ENCODE measurements at regions not wholly inside any gene's neighbourhood (a gene's known extent, or its start where the extent isn't known, plus 50 kb on each side); places are given as distances from the start of the nearest gene placed in this dataset.

GRCh38 chr5:125160787-125161502 is 414.5 kb upstream of the ZNF608 start:
- Histone ChIP-seq H3K9ac (ENCODE audit: insufficient read depth, low read depth, low read length) (no peak overlapping the region), H3K79me2 (ENCODE audit: insufficient read depth, low read length) (no peaks in the 10 kb centered on the region), H3K4me3 (replicated peaks in 1 of 3; ENCODE audit: insufficient read depth in 1 of 3, low read depth in 2 of 3, low read length in 3 of 3) (no peak overlapping the region), H4K20me1 (ENCODE audit: insufficient read depth, low read length) (no peaks in the 10 kb centered on the region), H3K27ac (ENCODE audit: extremely low read length, insufficient read depth, low read length) (no peak overlapping the region), H3K4me2 (ENCODE audit: low read depth, low read length) (no peak overlapping the region), H3K36me3 (replicated peaks in 1 of 2; ENCODE audit: control insufficient read depth in 1 of 2, insufficient read depth in 2 of 2, low read length in 2 of 2) (no peaks in the 10 kb centered on the region), H3K27me3 (ENCODE audit: control insufficient read depth in 1 of 2, insufficient read depth in 2 of 2, low read length in 2 of 2) (no peaks in the 10 kb centered on the region; a peak in 1 of 5 replicates), H2AFZ (ENCODE audit: low read length) (no peak overlapping the region), H3K4me1 (ENCODE audit: insufficient read depth, low read length) (no peaks in the 10 kb centered on the region), H3K9me3 (ENCODE audit: low read length) (peaks cover 4% of the 10 kb centered on the region; the same call in 1 of the 2 replicates)
- in situ Hi-C loops (cut with HindIII; ENCODE audit: extremely low pct_ligation_motif_present, low pct_unique_long_range_greater_than_20kb) (no loop called here), intact Hi-C loops (cut with micrococcal nuclease; ENCODE audit: unreplicated experiment) (no loop called here)
- ATAC-seq (no peak), DNase-seq (ENCODE audit: low spot score) (no peak), FAIRE-seq (no peak)
- ChIA-PET CTCF (ENCODE audit: low intra/inter-chr PET ratio, low total read pairs) (no interaction called here), POLR2A (no interaction called here)
- 23% methylated on average over 5 of the region's 10 CpGs for WGBS (ENCODE audit: low lambda C conversion rate)
- BruUV-seq (replicated peaks) = no TSS peak
- TF ChIP-seq, protein P1, sequence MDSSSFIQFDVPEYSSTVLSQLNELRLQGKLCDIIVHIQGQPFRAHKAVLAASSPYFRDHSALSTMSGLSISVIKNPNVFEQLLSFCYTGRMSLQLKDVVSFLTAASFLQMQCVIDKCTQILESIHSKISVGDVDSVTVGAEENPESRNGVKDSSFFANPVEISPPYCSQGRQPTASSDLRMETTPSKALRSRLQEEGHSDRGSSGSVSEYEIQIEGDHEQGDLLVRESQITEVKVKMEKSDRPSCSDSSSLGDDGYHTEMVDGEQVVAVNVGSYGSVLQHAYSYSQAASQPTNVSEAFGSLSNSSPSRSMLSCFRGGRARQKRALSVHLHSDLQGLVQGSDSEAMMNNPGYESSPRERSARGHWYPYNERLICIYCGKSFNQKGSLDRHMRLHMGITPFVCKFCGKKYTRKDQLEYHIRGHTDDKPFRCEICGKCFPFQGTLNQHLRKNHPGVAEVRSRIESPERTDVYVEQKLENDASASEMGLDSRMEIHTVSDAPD (CRISPR knock-in tag; IDR thresholded peaks at IDR 0.05) = no peak
- TF ChIP-seq ZNF691 (CRISPR knock-in tag; IDR thresholded peaks at IDR 0.05; ENCODE audit: borderline replicate concordance, low read depth) (no peak), MBNL3 (CRISPR knock-in tag; conservative IDR thresholded peaks at IDR 0.05) (no peak), ZBTB3 (CRISPR knock-in tag; IDR thresholded peaks at IDR 0.05; ENCODE audit: borderline replicate concordance, low read depth) (no peak), ETV5 (CRISPR knock-in tag; IDR thresholded peaks at IDR 0.05; ENCODE audit: borderline replicate concordance) (no peak), TFDP1 (CRISPR knock-in tag; IDR thresholded peaks at IDR 0.05; ENCODE audit: borderline replicate concordance) (no peak), GLI4 (CRISPR knock-in tag; IDR thresholded peaks at IDR 0.05; ENCODE audit: borderline replicate concordance) (no peak), PPARG (CRISPR knock-in tag; conservative IDR thresholded peaks at IDR 0.05) (no peak), AKAP8 (CRISPR knock-in tag; IDR thresholded peaks at IDR 0.05) (no peak)
- TF ChIP-seq, protein P2, sequence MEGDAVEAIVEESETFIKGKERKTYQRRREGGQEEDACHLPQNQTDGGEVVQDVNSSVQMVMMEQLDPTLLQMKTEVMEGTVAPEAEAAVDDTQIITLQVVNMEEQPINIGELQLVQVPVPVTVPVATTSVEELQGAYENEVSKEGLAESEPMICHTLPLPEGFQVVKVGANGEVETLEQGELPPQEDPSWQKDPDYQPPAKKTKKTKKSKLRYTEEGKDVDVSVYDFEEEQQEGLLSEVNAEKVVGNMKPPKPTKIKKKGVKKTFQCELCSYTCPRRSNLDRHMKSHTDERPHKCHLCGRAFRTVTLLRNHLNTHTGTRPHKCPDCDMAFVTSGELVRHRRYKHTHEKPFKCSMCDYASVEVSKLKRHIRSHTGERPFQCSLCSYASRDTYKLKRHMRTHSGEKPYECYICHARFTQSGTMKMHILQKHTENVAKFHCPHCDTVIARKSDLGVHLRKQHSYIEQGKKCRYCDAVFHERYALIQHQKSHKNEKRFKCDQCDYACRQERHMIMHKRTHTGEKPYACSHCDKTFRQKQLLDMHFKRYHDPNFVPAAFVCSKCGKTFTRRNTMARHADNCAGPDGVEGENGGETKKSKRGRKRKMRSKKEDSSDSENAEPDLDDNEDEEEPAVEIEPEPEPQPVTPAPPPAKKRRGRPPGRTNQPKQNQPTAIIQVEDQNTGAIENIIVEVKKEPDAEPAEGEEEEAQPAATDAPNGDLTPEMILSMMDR (CRISPR knock-in tag; IDR thresholded peaks at IDR 0.05) = no peak
- TF ChIP-seq, protein P3, sequence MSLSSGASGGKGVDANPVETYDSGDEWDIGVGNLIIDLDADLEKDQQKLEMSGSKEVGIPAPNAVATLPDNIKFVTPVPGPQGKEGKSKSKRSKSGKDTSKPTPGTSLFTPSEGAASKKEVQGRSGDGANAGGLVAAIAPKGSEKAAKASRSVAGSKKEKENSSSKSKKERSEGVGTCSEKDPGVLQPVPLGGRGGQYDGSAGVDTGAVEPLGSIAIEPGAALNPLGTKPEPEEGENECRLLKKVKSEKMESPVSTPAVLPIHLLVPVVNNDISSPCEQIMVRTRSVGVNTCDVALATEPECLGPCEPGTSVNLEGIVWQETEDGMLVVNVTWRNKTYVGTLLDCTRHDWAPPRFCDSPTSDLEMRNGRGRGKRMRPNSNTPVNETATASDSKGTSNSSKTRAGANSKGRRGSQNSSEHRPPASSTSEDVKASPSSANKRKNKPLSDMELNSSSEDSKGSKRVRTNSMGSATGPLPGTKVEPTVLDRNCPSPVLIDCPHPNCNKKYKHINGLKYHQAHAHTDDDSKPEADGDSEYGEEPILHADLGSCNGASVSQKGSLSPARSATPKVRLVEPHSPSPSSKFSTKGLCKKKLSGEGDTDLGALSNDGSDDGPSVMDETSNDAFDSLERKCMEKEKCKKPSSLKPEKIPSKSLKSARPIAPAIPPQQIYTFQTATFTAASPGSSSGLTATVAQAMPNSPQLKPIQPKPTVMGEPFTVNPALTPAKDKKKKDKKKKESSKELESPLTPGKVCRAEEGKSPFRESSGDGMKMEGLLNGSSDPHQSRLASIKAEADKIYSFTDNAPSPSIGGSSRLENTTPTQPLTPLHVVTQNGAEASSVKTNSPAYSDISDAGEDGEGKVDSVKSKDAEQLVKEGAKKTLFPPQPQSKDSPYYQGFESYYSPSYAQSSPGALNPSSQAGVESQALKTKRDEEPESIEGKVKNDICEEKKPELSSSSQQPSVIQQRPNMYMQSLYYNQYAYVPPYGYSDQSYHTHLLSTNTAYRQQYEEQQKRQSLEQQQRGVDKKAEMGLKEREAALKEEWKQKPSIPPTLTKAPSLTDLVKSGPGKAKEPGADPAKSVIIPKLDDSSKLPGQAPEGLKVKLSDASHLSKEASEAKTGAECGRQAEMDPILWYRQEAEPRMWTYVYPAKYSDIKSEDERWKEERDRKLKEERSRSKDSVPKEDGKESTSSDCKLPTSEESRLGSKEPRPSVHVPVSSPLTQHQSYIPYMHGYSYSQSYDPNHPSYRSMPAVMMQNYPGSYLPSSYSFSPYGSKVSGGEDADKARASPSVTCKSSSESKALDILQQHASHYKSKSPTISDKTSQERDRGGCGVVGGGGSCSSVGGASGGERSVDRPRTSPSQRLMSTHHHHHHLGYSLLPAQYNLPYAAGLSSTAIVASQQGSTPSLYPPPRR (CRISPR knock-in tag; IDR thresholded peaks at IDR 0.05; ENCODE audit: borderline replicate concordance) = no peak

All from HepG2 (cell line).